Common myeloid progenitor, CD34-positive (primary cell): ENCODE measurements at regions not wholly inside any gene's neighbourhood (a gene's known extent, or its start where the extent isn't known, plus 50 kb on each side); places are given as distances from the start of the nearest gene placed in this dataset.

ENCODE experiments used
- CTCF ChIA-PET: fragments of 350-600 bp; sonication (Branson Sonifier 250); formaldehyde crosslinking; loops from one replicate; lab custom pipeline; 2021; ENCODE audit warnings: antibody characterized with exemption; lab: Charles Lee
- POLR2A ChIA-PET: fragments of 350-600 bp; sonication (Branson Sonifier 250); formaldehyde crosslinking; loops from one replicate; lab custom pipeline; 2021; ENCODE audit warnings: antibody characterized with exemption; lab: Charles Lee
- DNase-seq, 3 donors: peaks; one replicate each; pipeline versions ENCODE4 v3.0.0 to v3.0.0-alpha.2; 2013
- H3K27ac ChIP-seq, 2 experiments: 1 replicate in 1 of 2; 2 replicates in 1 of 2; pipeline ENCODE4 v1.7.0; 2013; ENCODE audit warnings: inconsistent platforms in 2 of 2, low read length in 2 of 2, mild to moderate bottlenecking in 2 of 2, low read depth in 1 of 2, moderate library complexity in 1 of 2; ENCODE audit not compliant: severe bottlenecking in 2 of 2, insufficient read depth in 1 of 2, poor library complexity in 1 of 2
- H3K27me3 ChIP-seq, 5 experiments: replicated peaks in 2 of 5; 1 replicate in 3 of 5; 2 replicates in 2 of 5; pipeline versions ENCODE4 v1.6.1 to v1.7.0; 2013; ENCODE audit warnings: low read length in 4 of 5, mild to moderate bottlenecking in 2 of 5, moderate library complexity in 2 of 5, inconsistent platforms in 1 of 5; ENCODE audit not compliant: insufficient read depth in 5 of 5, control insufficient read depth in 4 of 5
- H3K36me3 ChIP-seq, 4 experiments: 1 replicate in 2 of 4; 2 replicates in 2 of 4; pipeline versions ENCODE4 v1.6.1 to v1.7.0; 2013; ENCODE audit warnings: low read length in 3 of 4, control low read depth in 1 of 4, mild to moderate bottlenecking in 1 of 4; ENCODE audit not compliant: control insufficient read depth in 4 of 4, insufficient read depth in 4 of 4
- H3K4me1 ChIP-seq, 4 experiments: 1 replicate in 3 of 4; 2 replicates in 1 of 4; pipeline versions ENCODE4 v1.6.1 to v1.7.1; 2013; ENCODE audit warnings: low read length in 3 of 4, mild to moderate bottlenecking in 3 of 4, control low read depth in 1 of 4, inconsistent platforms in 1 of 4, moderate library complexity in 1 of 4; ENCODE audit not compliant: control insufficient read depth in 4 of 4, insufficient read depth in 4 of 4; ENCODE audit errors: control extremely low read depth in 1 of 4
- H3K4me3 ChIP-seq, 7 experiments: 1 replicate in 4 of 7; 2 replicates in 3 of 7; pipeline versions ENCODE4 v1.5.1 to v1.7.0; 2013; ENCODE audit warnings: mild to moderate bottlenecking in 7 of 7, low read length in 6 of 7, moderate library complexity in 6 of 7, inconsistent platforms in 2 of 7, low read depth in 2 of 7, control low read depth in 1 of 7; ENCODE audit not compliant: insufficient read depth in 4 of 7, control insufficient read depth in 1 of 7; ENCODE audit errors: extremely low read depth in 1 of 7
- H3K9me3 ChIP-seq, 5 experiments: 1 replicate in 4 of 5; 2 replicates in 1 of 5; pipeline versions ENCODE4 v1.6.1 to v1.7.1; 2013; ENCODE audit warnings: low read length in 4 of 5, mild to moderate bottlenecking in 2 of 5, inconsistent platforms in 1 of 5, low read depth in 1 of 5, moderate library complexity in 1 of 5; ENCODE audit not compliant: control insufficient read depth in 4 of 5, insufficient read depth in 2 of 5; ENCODE audit errors: control extremely low read depth in 1 of 5
- WGBS: methylation state at CpG from one replicate; pipeline ENCODE4 v1.1.5; 2013; ENCODE audit not compliant: insufficient coverage; 5-methylcytosine and 5-hydroxymethylcytosine counted together

- peaks cover 0 to 4% (median 0%) of the 10 kb centered on the region in 5 experiments for H3K9me3 ChIP-seq
- H3K36me3 ChIP-seq, result no peaks in the 10 kb centered on the region
- no peak overlapping the region for H3K27ac ChIP-seq
- POLR2A ChIA-PET, result no interaction called here
- no peak overlapping the region for H3K4me3 ChIP-seq
- H3K4me1 ChIP-seq, result no peaks in the 10 kb centered on the region
- WGBS, result 76% methylated on average over 6 of the region's 7 CpGs
- no peak for DNase-seq
- H3K27me3 ChIP-seq, result peaks cover 0 to 14% (median 0%) of the 10 kb centered on the region in 5 experiments
- CTCF ChIA-PET, result no interaction called here
Measured at GRCh38 chr22:47367107-47367690, 604.7 kb downstream of the TBC1D22A start.

GRCh38 chr22:47366026-47366767 lies 603.7 kb downstream of the TBC1D22A start:
- Histone ChIP-seq H3K4me1 (no peaks in the 10 kb centered on the region), H3K27ac (no peak overlapping the region), H3K36me3 (no peaks in the 10 kb centered on the region), H3K27me3 (peaks cover 0 to 10% (median 0%) of the 10 kb centered on the region in 5 experiments), H3K9me3 (peaks cover 0 to 5% (median 2%) of the 10 kb centered on the region in 5 experiments), H3K4me3 (no peak overlapping the region)
- CTCF ChIA-PET, result no interaction called here
- POLR2A ChIA-PET, result no interaction called here
- 90% methylated on average over 13 of the region's 17 CpGs for WGBS
- no peak for DNase-seq

DNA sequence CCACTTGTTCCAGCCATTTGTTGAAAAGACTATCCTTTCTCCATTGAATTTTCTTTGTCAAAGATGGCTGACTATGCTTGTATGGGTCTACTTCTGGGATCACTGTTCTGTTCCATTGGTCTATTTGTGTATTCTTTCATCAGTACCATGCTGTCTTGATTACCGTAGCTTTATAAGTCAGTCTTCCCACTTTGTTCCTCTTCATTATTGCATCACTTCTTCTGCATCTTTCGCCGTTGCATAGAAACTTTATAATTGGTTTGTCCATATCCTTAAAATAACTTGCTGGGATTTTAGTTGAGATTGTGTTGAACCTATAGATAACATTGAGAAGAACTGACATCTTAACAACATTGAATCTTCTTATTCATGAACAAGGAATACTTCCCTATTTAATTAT lies 598.8 kb downstream of the TBC1D22A start:
- H3K4me3 ChIP-seq, result no peak overlapping the region
- no peak overlapping the region for H3K27ac ChIP-seq
- no CpG with 5 or more reads among the region's 3 CpGs for WGBS
- H3K27me3 ChIP-seq, result peaks cover 0 to 6% (median 0%) of the 10 kb centered on the region in 5 experiments
- no peaks in the 10 kb centered on the region for H3K36me3 ChIP-seq
- CTCF ChIA-PET, result no interaction called here
- no peaks in the 10 kb centered on the region for H3K4me1 ChIP-seq
- POLR2A ChIA-PET, result no interaction called here
- peaks cover 0 to 5% (median 2%) of the 10 kb centered on the region in 5 experiments for H3K9me3 ChIP-seq
- DNase-seq, result no peak

DNA sequence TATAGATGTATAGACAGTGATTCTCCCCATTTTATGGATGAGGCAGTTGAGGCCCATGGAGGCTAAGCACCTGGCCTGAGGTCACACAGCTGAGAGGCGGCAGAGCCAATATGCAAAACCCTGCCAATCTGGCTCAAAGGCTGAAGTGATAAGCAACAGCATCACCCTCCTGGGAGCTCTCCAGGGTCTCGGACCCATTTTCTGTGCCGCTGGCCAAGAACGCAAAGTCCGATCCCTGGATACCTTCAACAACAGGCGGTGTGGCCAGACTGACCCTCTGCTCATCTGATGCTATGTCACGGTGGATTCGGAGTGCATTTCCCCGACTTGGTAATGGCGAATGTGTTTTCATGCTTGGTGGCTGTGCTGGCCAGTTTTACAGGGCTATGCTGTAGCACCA lies 595.0 kb downstream of the TBC1D22A start:
- ChIA-PET CTCF (no interaction called here), POLR2A (no interaction called here)
- DNase-seq, result no peak
- H3K36me3 ChIP-seq, result no peaks in the 10 kb centered on the region
- peaks cover 0 to 3% (median 0%) of the 10 kb centered on the region in 5 experiments for H3K9me3 ChIP-seq
- no peak overlapping the region for H3K27ac ChIP-seq
- 97% methylated on average over 10 of the region's 10 CpGs for WGBS
- peaks cover 0 to 6% (median 0%) of the 10 kb centered on the region in 5 experiments for H3K27me3 ChIP-seq
- H3K4me1 ChIP-seq, result no peaks in the 10 kb centered on the region
- no peak overlapping the region for H3K4me3 ChIP-seq

GRCh38 chr22:47357086-47357485 lies 594.6 kb downstream of the TBC1D22A start:
- POLR2A ChIA-PET, result no interaction called here
- 100% methylated on average over 7 of the region's 7 CpGs for WGBS

DNA sequence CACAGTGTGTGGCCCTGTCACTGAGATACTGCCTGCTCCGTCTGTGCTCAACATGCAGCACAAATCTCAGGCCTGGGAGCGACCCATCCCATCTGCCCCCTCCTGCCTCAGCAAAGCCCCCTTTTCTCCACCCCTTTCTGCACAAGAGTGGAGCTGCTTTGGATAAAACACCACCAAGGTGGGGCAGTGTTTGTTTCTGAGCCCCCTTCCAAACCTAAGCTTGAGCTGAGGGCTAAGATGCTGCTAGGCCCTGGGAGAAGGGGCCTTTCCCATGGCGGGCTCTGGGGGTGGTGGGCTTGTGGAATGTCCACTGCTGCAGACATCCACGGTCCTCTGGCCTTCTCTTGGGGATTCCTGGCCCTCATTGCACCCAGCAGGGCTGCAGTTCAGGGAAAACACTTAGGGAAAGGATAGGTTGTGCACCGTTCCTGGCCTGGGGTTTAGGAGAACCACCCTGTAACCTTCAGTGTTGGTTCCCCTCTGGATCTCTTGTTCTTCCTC lies 594.1 kb downstream of the TBC1D22A start:
- Histone ChIP-seq H3K4me1 (no peaks in the 10 kb centered on the region), H3K27ac (no peak overlapping the region), H3K36me3 (no peaks in the 10 kb centered on the region), H3K27me3 (peaks cover 0 to 6% (median 0%) of the 10 kb centered on the region in 5 experiments), H3K4me3 (no peak overlapping the region), H3K9me3 (peaks cover 0 to 4% (median 0%) of the 10 kb centered on the region in 5 experiments)
- CTCF ChIA-PET, result no interaction called here
- POLR2A ChIA-PET, result no interaction called here
- 88% methylated on average over 3 of the region's 5 CpGs for WGBS
- no peak for DNase-seq

More at GRCh38 chr22:47357086-47357485, 594.6 kb downstream of the TBC1D22A start:
- Histone ChIP-seq H3K27me3 (peaks cover 0 to 6% (median 0%) of the 10 kb centered on the region in 5 experiments), H3K36me3 (no peaks in the 10 kb centered on the region), H3K4me3 (no peak overlapping the region), H3K27ac (no peak overlapping the region), H3K4me1 (no peaks in the 10 kb centered on the region), H3K9me3 (peaks cover 0 to 3% (median 0%) of the 10 kb centered on the region in 5 experiments)
- CTCF ChIA-PET, result no interaction called here
- DNase-seq, result no peak
